Vagina (tissue), 2 donors: ENCODE measurements at regions not wholly inside any gene's neighbourhood (a gene's known extent, or its start where the extent isn't known, plus 50 kb on each side); places are given as distances from the start of the nearest gene placed in this dataset.

Source experiments
- CTCF ChIP-seq, 3 experiments: fragments of 450-650 bp in 2 of 3; fragments of 200-600 bp in 1 of 3; sonication (generic) in 1 of 3; IDR thresholded peaks; one replicate each; pipeline ENCODE4 v1.5.1; 2017 to 2019; ENCODE audit warnings: antibody characterized with exemption in 3 of 3, mild to moderate bottlenecking in 2 of 3, moderate library complexity in 2 of 3
- POLR2A ChIP-seq, 2 donors: fragments of 450-650 bp; IDR thresholded peaks; one replicate each; pipeline ENCODE4 v1.6.1; 2017; ENCODE audit warnings: antibody characterized with exemption in 2 of 2, mild to moderate bottlenecking in 2 of 2, moderate library complexity in 2 of 2
- POLR2AphosphoS5 ChIP-seq, 2 donors: sonication (generic); formaldehyde crosslinking; IDR thresholded peaks; one replicate each; pipeline ENCODE4 v1.9.0; 2017; ENCODE audit warnings: antibody characterized with exemption in 2 of 2, mild to moderate bottlenecking in 2 of 2, low read depth in 1 of 2; ENCODE audit not compliant: insufficient read depth in 1 of 2

- no peak for TF ChIP-seq CTCF (IDR thresholded peaks at IDR 0.05)
- no peak for TF ChIP-seq POLR2A (IDR thresholded peaks at IDR 0.05)
- no peak for TF ChIP-seq POLR2AphosphoS5 (IDR thresholded peaks at IDR 0.05; ENCODE audit: insufficient read depth in 1 of 2, low read depth in 1 of 2)
These were observed 618.8 kb upstream of the CCDC54 start for GRCh38 chr3:106758459-106758858.
